Suprapubic skin (tissue), 4 donors: ENCODE measurements at regions not wholly inside any gene's neighbourhood (a gene's known extent, or its start where the extent isn't known, plus 50 kb on each side); places are given as distances from the start of the nearest gene placed in this dataset.

Source experiments
- DNase-seq, 2 donors: peaks; one replicate each; pipeline ENCODE4 v3.0.0-alpha.2; 2019; ENCODE audit warnings: low spot score in 2 of 2
- H3K27ac ChIP-seq: fragments of 200-600 bp; sonication (generic); one replicate; pipeline ENCODE4 v1.5.1; 2019
- H3K27me3 ChIP-seq: fragments of 200-600 bp; sonication (generic); one replicate; pipeline ENCODE4 v1.5.1; 2019
- H3K36me3 ChIP-seq: fragments of 200-600 bp; sonication (generic); one replicate; pipeline ENCODE4 v1.5.1; 2019
- H3K4me1 ChIP-seq: fragments of 200-600 bp; sonication (generic); one replicate; pipeline ENCODE4 v1.5.1; 2019
- H3K4me3 ChIP-seq: fragments of 200-600 bp; sonication (generic); one replicate; pipeline ENCODE4 v1.5.1; 2019; ENCODE audit warnings: mild to moderate bottlenecking
- H3K9me3 ChIP-seq: fragments of 200-600 bp; sonication (generic); one replicate; pipeline ENCODE4 v1.5.1; 2019
- EP300 ChIP-seq: sonication (generic); formaldehyde crosslinking; IDR thresholded peaks from one replicate; pipeline ENCODE4 v1.6.1; 2017; ENCODE audit warnings: antibody characterized with exemption
- POLR2A ChIP-seq, 2 donors: fragments of 450-650 bp; IDR thresholded peaks; one replicate each; pipeline ENCODE4 v1.6.1; 2017; ENCODE audit warnings: antibody characterized with exemption in 2 of 2, mild to moderate bottlenecking in 2 of 2, moderate library complexity in 2 of 2
- POLR2AphosphoS5 ChIP-seq, 3 donors: sonication (generic); formaldehyde crosslinking; IDR thresholded peaks; one replicate each; pipeline ENCODE4 v1.6.1; 2017; ENCODE audit warnings: antibody characterized with exemption in 3 of 3
- WGBS: methylation state at CpG from one replicate; pipeline ENCODE4 v1.1.5; 2018; 5-methylcytosine and 5-hydroxymethylcytosine counted together
- TF ChIP-seq, protein P1 (sequence below), 2 donors: fragments of 200-600 bp in 1 of 2; fragments of 450-650 bp in 1 of 2; sonication (generic) in 1 of 2; IDR thresholded peaks; one replicate each; pipeline ENCODE4 v1.5.1; 2016 to 2019; ENCODE audit warnings: antibody characterized with exemption in 2 of 2, mild to moderate bottlenecking in 1 of 2, moderate library complexity in 1 of 2

GRCh38 chr4:26033389-26033788 lies 119.4 kb downstream of the SMIM20 start:
- H3K4me3 ChIP-seq = no peak overlapping the region
- H3K36me3 ChIP-seq = no peaks in the 10 kb centered on the region
- H3K4me1 ChIP-seq = peaks cover 22% of the 10 kb centered on the region
- TF ChIP-seq POLR2A (IDR thresholded peaks at IDR 0.05) (no peak), POLR2AphosphoS5 (IDR thresholded peaks at IDR 0.05) (no peak), EP300 (no peak)
- TF ChIP-seq, protein P1, sequence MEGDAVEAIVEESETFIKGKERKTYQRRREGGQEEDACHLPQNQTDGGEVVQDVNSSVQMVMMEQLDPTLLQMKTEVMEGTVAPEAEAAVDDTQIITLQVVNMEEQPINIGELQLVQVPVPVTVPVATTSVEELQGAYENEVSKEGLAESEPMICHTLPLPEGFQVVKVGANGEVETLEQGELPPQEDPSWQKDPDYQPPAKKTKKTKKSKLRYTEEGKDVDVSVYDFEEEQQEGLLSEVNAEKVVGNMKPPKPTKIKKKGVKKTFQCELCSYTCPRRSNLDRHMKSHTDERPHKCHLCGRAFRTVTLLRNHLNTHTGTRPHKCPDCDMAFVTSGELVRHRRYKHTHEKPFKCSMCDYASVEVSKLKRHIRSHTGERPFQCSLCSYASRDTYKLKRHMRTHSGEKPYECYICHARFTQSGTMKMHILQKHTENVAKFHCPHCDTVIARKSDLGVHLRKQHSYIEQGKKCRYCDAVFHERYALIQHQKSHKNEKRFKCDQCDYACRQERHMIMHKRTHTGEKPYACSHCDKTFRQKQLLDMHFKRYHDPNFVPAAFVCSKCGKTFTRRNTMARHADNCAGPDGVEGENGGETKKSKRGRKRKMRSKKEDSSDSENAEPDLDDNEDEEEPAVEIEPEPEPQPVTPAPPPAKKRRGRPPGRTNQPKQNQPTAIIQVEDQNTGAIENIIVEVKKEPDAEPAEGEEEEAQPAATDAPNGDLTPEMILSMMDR (IDR thresholded peaks at IDR 0.05) = no peak
- no peak for DNase-seq
- no peaks in the 10 kb centered on the region for H3K9me3 ChIP-seq
- H3K27me3 ChIP-seq = no peaks in the 10 kb centered on the region
- WGBS = 95% methylated on average over 1 of the region's 1 CpG
- H3K27ac ChIP-seq = peak overlapping the region; percentile 69

DNA sequence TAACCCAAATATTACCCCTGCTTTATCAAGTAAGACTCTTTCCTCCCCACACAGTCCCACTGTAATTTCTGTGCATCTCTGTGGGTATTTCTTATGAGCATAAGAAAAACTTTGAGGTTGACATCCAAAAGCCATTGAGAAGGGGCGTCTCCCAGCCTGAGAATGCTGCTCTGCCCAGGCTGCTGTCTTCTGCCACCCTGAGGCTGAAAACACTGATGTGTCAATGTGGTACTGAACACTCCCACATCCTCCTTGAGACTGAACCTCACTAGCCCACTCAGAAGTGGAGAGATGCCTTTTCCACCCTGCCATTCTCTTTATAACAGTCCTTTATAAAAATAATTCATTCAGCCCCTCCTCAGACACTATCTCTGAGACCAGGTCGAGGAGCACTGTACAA lies 120.8 kb downstream of the SMIM20 start:
- Histone ChIP-seq H3K36me3 (no peaks in the 10 kb centered on the region), H3K27me3 (no peaks in the 10 kb centered on the region), H3K27ac (no peak overlapping the region), H3K4me3 (no peak overlapping the region), H3K4me1 (peaks cover 13% of the 10 kb centered on the region), H3K9me3 (no peaks in the 10 kb centered on the region)
- 80% methylated on average over 2 of the region's 2 CpGs for WGBS
- TF ChIP-seq, protein P1 (IDR thresholded peaks at IDR 0.05) = no peak
- TF ChIP-seq POLR2A (IDR thresholded peaks at IDR 0.05) = no peak
- TF ChIP-seq EP300 = no peak
- no peak for TF ChIP-seq POLR2AphosphoS5 (IDR thresholded peaks at IDR 0.05)
- peak in 1 of 2 donors; percentile 13 for DNase-seq

- Histone ChIP-seq H3K4me3 (no peak overlapping the region), H3K36me3 (no peaks in the 10 kb centered on the region), H3K4me1 (peaks cover 13% of the 10 kb centered on the region), H3K9me3 (no peaks in the 10 kb centered on the region), H3K27me3 (no peaks in the 10 kb centered on the region), H3K27ac (no peak overlapping the region)
- 73% methylated on average over 5 of the region's 5 CpGs for WGBS
- no peak for DNase-seq
- TF ChIP-seq, protein P1 (IDR thresholded peaks at IDR 0.05) = no peak
- TF ChIP-seq POLR2AphosphoS5 (IDR thresholded peaks at IDR 0.05) (no peak), EP300 (no peak), POLR2A (IDR thresholded peaks at IDR 0.05) (no peak)
Observed at GRCh38 chr4:26035921-26036320, 121.9 kb downstream of the SMIM20 start.

GRCh38 chr4:26039639-26040359 lies 125.8 kb downstream of the SMIM20 start:
- no peaks in the 10 kb centered on the region for H3K9me3 ChIP-seq
- DNase-seq = peak in 1 of 2 donors; percentile 61
- 58% methylated on average over 9 of the region's 9 CpGs for WGBS
- H3K4me1 ChIP-seq = no peaks in the 10 kb centered on the region
- H3K27ac ChIP-seq = peak overlapping the region; percentile 18
- no peak for TF ChIP-seq POLR2AphosphoS5 (IDR thresholded peaks at IDR 0.05)
- TF ChIP-seq EP300 = no peak
- TF ChIP-seq, protein P1 (IDR thresholded peaks at IDR 0.05) = no peak
- no peak for TF ChIP-seq POLR2A (IDR thresholded peaks at IDR 0.05)
- H3K27me3 ChIP-seq = no peaks in the 10 kb centered on the region
- H3K4me3 ChIP-seq = no peak overlapping the region
- no peaks in the 10 kb centered on the region for H3K36me3 ChIP-seq

- WGBS = 72% methylated on average over 2 of the region's 2 CpGs
- Histone ChIP-seq H3K4me1 (peaks cover 15% of the 10 kb centered on the region), H3K4me3 (no peak overlapping the region), H3K9me3 (no peaks in the 10 kb centered on the region), H3K36me3 (no peaks in the 10 kb centered on the region), H3K27me3 (peaks cover 4% of the 10 kb centered on the region), H3K27ac (no peak overlapping the region)
- TF ChIP-seq POLR2AphosphoS5 (IDR thresholded peaks at IDR 0.05) = no peak
- no peak for TF ChIP-seq EP300
- TF ChIP-seq, protein P1 (IDR thresholded peaks at IDR 0.05) = no peak
- TF ChIP-seq POLR2A (IDR thresholded peaks at IDR 0.05) = no peak
- peak in 1 of 2 donors; percentile 7 for DNase-seq
Observed at GRCh38 chr4:26044524-26044923, 130.5 kb downstream of the SMIM20 start.
